Ramos (cell line): ENCODE measurements at regions not wholly inside any gene's neighbourhood (a gene's known extent, or its start where the extent isn't known, plus 50 kb on each side); places are given as distances from the start of the nearest gene placed in this dataset.

ENCODE experiments used
- in situ Hi-C: fragments of 300-500 bp; cut with MboI; formaldehyde crosslinking; loops from one replicate; pipeline ENCODE4 v1.14.3; 2022; ENCODE audit warnings: low sequenced_read_pairs; ENCODE audit not compliant: unreplicated experiment

GRCh38 chr6:56005426-56005825, 130.0 kb upstream of the BMP5 start:
- in situ Hi-C loops = no loop called here

GRCh38 chr6:56004426-56004825, 129.0 kb upstream of the BMP5 start:
- in situ Hi-C loops = no loop called here

GRCh38 chr6:56003616-56004015, 128.2 kb upstream of the BMP5 start:
- in situ Hi-C loops = no loop called here

GRCh38 chr6:56002336-56002735, 126.9 kb upstream of the BMP5 start:
- in situ Hi-C loops = no loop called here

GRCh38 chr6:55998576-55998975, 123.2 kb upstream of the BMP5 start:
- in situ Hi-C loops = loop anchor here (25.0 kb wide), 1 partner anchor 589 kb away; no protein-coding TSS in a partner anchor

GRCh38 chr6:55997223-55997874, 122.0 kb upstream of the BMP5 start:
- in situ Hi-C loops = loop anchor here (25.0 kb wide), 1 partner anchor 590 kb away; no protein-coding TSS in a partner anchor

GRCh38 chr6:55994531-55994930, 119.1 kb upstream of the BMP5 start:
- in situ Hi-C loops = loop anchor here (25.0 kb wide), 1 partner anchor 593 kb away; no protein-coding TSS in a partner anchor

GRCh38 chr6:55993418-55993817, 118.0 kb upstream of the BMP5 start:
- in situ Hi-C loops = loop anchor here (25.0 kb wide), 1 partner anchor 594 kb away; no protein-coding TSS in a partner anchor

GRCh38 chr6:55992546-55992945, 117.2 kb upstream of the BMP5 start:
- in situ Hi-C loops = loop anchor here (25.0 kb wide), 1 partner anchor 595 kb away; no protein-coding TSS in a partner anchor

GRCh38 chr6:55985309-55985708, 109.9 kb upstream of the BMP5 start:
- in situ Hi-C loops = loop anchor here (25.0 kb wide), 1 partner anchor 602 kb away; no protein-coding TSS in a partner anchor

- in situ Hi-C loops = loop anchor here (25.0 kb wide), 1 partner anchor 603 kb away; no protein-coding TSS in a partner anchor
These were observed 108.5 kb upstream of the BMP5 start for GRCh38 chr6:55983861-55984260.

- in situ Hi-C loops = loop anchor here (25.0 kb wide), 1 partner anchor 606 kb away; no protein-coding TSS in a partner anchor
These were observed 106.3 kb upstream of the BMP5 start for GRCh38 chr6:55981660-55982059.

- in situ Hi-C loops = loop anchor here (25.0 kb wide), 1 partner anchor 607 kb away; no protein-coding TSS in a partner anchor
These were observed 105.3 kb upstream of the BMP5 start for GRCh38 chr6:55980627-55981211.

- in situ Hi-C loops = loop anchor here (25.0 kb wide), 1 partner anchor 608 kb away; no protein-coding TSS in a partner anchor
These were observed 104.1 kb upstream of the BMP5 start for GRCh38 chr6:55979526-55979925.

- in situ Hi-C loops = loop anchor here (25.0 kb wide), 1 partner anchor 609 kb away; no protein-coding TSS in a partner anchor
These were observed 102.7 kb upstream of the BMP5 start for GRCh38 chr6:55977959-55978665.

- in situ Hi-C loops = loop anchor here (25.0 kb wide), 1 partner anchor 613 kb away; no protein-coding TSS in a partner anchor
These were observed 99.3 kb upstream of the BMP5 start for GRCh38 chr6:55974688-55975087.

- in situ Hi-C loops = no loop called here
These were observed 96.7 kb upstream of the BMP5 start for GRCh38 chr6:55972091-55972490.

- in situ Hi-C loops = no loop called here
These were observed 94.1 kb upstream of the BMP5 start for GRCh38 chr6:55969526-55969925.

GRCh38 chr6:55968926-55969325, 93.5 kb upstream of the BMP5 start:
- in situ Hi-C loops = no loop called here

GRCh38 chr6:55964136-55964535, 88.7 kb upstream of the BMP5 start:
- in situ Hi-C loops = no loop called here

GRCh38 chr6:55963301-55963700, 87.9 kb upstream of the BMP5 start:
- in situ Hi-C loops = no loop called here
